ENCODE measurements at regions not wholly inside any gene's neighbourhood (a gene's known extent, or its start where the extent isn't known, plus 50 kb on each side); places are given as distances from the start of the nearest gene placed in this dataset.

DNA sequence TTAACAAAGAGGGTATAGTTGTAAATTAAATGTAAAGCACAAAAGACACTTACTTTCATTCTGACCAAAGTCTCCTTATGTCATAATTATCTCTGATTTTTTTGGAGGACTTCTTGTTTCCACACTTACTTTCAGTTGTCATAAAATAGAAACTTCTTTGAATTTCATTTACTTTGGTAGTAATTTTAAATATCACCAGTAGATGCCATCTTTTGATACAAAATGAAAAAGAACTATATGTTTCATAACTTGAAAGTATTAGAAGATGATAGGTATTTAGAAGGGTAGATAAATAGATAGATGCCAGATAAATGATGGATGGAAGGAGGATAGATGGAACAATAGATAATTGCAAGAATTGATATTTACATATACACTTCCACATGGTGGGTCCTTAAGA, 1865.3 kb upstream of the CDH9 start:
- no peak overlapping the region for H3K9ac ChIP-seq (replicated peaks in 1 of 4; ENCODE audit: extremely low read depth in 1 of 4, low read depth in 3 of 4, low read length in 3 of 4)
- ChIA-PET CTCF (ENCODE audit: partially characterized antibody) (no interaction called here), POLR2A (ENCODE audit: partially characterized antibody) (no interaction called here)
- H3K27me3 ChIP-seq (replicated peaks in 1 of 4; ENCODE audit: control insufficient read depth in 3 of 4, extremely low read depth in 1 of 4, insufficient read depth in 3 of 4, low read length in 3 of 4): no peaks in the 10 kb centered on the region
- H4K5ac ChIP-seq (ENCODE audit: insufficient read length, low read depth, low read length): no peak overlapping the region
- no peak overlapping the region for H3K27ac ChIP-seq (ENCODE audit: low read depth, low read length)
- H3K9me3 ChIP-seq (ENCODE audit: insufficient read depth in 2 of 2, low read depth in 1 of 2, low read length in 1 of 2): no peaks in the 10 kb centered on the region
- H3K79me1 ChIP-seq (ENCODE audit: low read depth, low read length): no peaks in the 10 kb centered on the region
- no peaks in the 10 kb centered on the region for H4K20me1 ChIP-seq (replicated peaks in 1 of 2; ENCODE audit: control insufficient read depth in 1 of 2, insufficient read depth in 2 of 2, low read length in 2 of 2)
- no peak overlapping the region for H2BK20ac ChIP-seq (ENCODE audit: low read length)
- H2AK5ac ChIP-seq (ENCODE audit: low read depth, low read length): no peak overlapping the region
- H2AFZ ChIP-seq (ENCODE audit: low read length): no peak overlapping the region
- no peak overlapping the region for H3K14ac ChIP-seq (ENCODE audit: insufficient read length)
- no peak overlapping the region for H2BK12ac ChIP-seq (ENCODE audit: low read depth, low read length)
- H3K36me3 ChIP-seq (ENCODE audit: control insufficient read depth in 2 of 4, insufficient read depth in 4 of 4, low read length in 3 of 4): no peaks in the 10 kb centered on the region
- H3K23me2 ChIP-seq (ENCODE audit: low read depth, low read length): no peaks in the 10 kb centered on the region
- FAIRE-seq: no peak
- H2BK5ac ChIP-seq (ENCODE audit: low read depth, low read length): no peak overlapping the region
- H4K8ac ChIP-seq (ENCODE audit: extremely low read depth, insufficient read depth, low read length): no peak overlapping the region
- H3K56ac ChIP-seq (replicated peaks; ENCODE audit: insufficient read length, low read depth, low read length): no peak overlapping the region
- no peak overlapping the region for H2BK120ac ChIP-seq (replicated peaks; ENCODE audit: low read depth, low read length)
- H3K4me2 ChIP-seq (ENCODE audit: insufficient read depth in 1 of 2, low read depth in 2 of 2, low read length in 2 of 2): no peak overlapping the region
- H3K4me3 ChIP-seq (ENCODE audit: extremely low read depth in 1 of 4, insufficient read depth in 2 of 4, low read depth in 3 of 4, low read length in 4 of 4): no peak overlapping the region
- H3K79me2 ChIP-seq (ENCODE audit: control insufficient read depth in 1 of 2, insufficient read depth in 2 of 2, low read length in 2 of 2): no peaks in the 10 kb centered on the region
- H3K4me1 ChIP-seq (replicated peaks in 1 of 4; ENCODE audit: control insufficient read depth in 3 of 4, insufficient read depth in 4 of 4, low read length in 3 of 4): no peaks in the 10 kb centered on the region
- no peak overlapping the region for H3K18ac ChIP-seq (ENCODE audit: extremely low read depth, low read length)
- H2BK15ac ChIP-seq (ENCODE audit: low read length): no peak overlapping the region
- no peak overlapping the region for H3K23ac ChIP-seq (ENCODE audit: insufficient read length)
- DNase-seq (ENCODE audit: low read depth in 1 of 2, low spot score in 2 of 2): no peak
- no peak overlapping the region for H4K91ac ChIP-seq (replicated peaks; ENCODE audit: insufficient read length, low read length)
- H3K4ac ChIP-seq (replicated peaks; ENCODE audit: insufficient read length, low read depth, low read length): no peak overlapping the region
- TF ChIP-seq PHF8 (conservative IDR thresholded peaks at IDR 0.05; ENCODE audit: low read depth, low read length): no peak
- no peak for TF ChIP-seq SIN3A (conservative IDR thresholded peaks at IDR 0.05 in 1 of 2, IDR thresholded peaks at IDR 0.05 in 1 of 2; ENCODE audit: low read depth in 1 of 2, low read length in 2 of 2)

All from H1 (cell line).